A549 (cell line): ENCODE measurements at regions not wholly inside any gene's neighbourhood (a gene's known extent, or its start where the extent isn't known, plus 50 kb on each side); places are given as distances from the start of the nearest gene placed in this dataset.

Source experiments
- EHMT2 ChIP-seq: fragments of 200-600 bp; sonication (generic); IDR thresholded peaks from 2 replicates; pipeline ENCODE4 v1.6.1; 2016; ENCODE audit warnings: antibody characterized with exemption, low read depth, mild to moderate bottlenecking, moderate library complexity
- EP300 ChIP-seq, 2 experiments: fragments of >200 bp; sonication (Bioruptor Twin); formaldehyde crosslinking; IDR thresholded peaks; 2 replicates in 1 of 2; 3 replicates in 1 of 2; pipeline ENCODE4 v1.6.1; 2016 to 2017
- NR3C1 ChIP-seq: fragments of >200 bp; sonication (Bioruptor Twin); formaldehyde crosslinking; IDR thresholded peaks from 3 replicates; pipeline ENCODE4 v1.6.1; 2017
- RCOR1 ChIP-seq: fragments of 150-350 bp; IDR thresholded peaks from 2 replicates; pipeline ENCODE4 v1.6.1; 2014; ENCODE audit warnings: antibody characterized with exemption, low read length, low read depth
- RNF2 ChIP-seq: fragments of 200-600 bp; sonication (generic); IDR thresholded peaks from 2 replicates; pipeline ENCODE4 v1.6.1; 2016; ENCODE audit warnings: low read depth, mild to moderate bottlenecking, antibody characterized with exemption, moderate library complexity, borderline replicate concordance
- TF ChIP-seq, protein P1 (sequence below): fragments of 200-600 bp; sonication (generic); IDR thresholded peaks from 2 replicates; pipeline ENCODE4 v1.6.1; 2016; ENCODE audit warnings: antibody characterized with exemption, mild to moderate bottlenecking, moderate library complexity
- TF ChIP-seq, protein P2 (sequence below): fragments of >200 bp; sonication (Bioruptor Twin); formaldehyde crosslinking; IDR thresholded peaks from 3 replicates; pipeline ENCODE4 v1.5.1; 2016

DNA sequence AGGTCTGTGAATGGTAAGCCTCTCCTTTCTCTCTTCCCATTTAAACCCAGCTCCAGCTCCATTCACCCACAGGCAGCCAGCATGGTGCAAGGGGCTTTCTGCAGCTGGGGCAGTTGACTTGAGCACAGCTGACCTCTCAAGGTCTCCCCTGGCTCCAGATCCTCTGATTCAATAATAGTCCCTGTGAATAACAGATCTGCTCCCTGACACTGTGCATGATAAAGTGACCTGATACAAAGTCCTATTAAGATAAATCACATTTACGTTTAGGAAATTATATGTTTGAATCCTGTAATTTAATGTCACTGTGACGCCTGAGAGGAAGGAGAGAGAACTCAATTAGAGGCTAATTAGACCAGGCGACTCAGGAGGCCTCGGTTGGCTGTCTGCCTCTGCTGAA, 540.4 kb upstream of the CDH11 start:
- TF ChIP-seq, protein P1, sequence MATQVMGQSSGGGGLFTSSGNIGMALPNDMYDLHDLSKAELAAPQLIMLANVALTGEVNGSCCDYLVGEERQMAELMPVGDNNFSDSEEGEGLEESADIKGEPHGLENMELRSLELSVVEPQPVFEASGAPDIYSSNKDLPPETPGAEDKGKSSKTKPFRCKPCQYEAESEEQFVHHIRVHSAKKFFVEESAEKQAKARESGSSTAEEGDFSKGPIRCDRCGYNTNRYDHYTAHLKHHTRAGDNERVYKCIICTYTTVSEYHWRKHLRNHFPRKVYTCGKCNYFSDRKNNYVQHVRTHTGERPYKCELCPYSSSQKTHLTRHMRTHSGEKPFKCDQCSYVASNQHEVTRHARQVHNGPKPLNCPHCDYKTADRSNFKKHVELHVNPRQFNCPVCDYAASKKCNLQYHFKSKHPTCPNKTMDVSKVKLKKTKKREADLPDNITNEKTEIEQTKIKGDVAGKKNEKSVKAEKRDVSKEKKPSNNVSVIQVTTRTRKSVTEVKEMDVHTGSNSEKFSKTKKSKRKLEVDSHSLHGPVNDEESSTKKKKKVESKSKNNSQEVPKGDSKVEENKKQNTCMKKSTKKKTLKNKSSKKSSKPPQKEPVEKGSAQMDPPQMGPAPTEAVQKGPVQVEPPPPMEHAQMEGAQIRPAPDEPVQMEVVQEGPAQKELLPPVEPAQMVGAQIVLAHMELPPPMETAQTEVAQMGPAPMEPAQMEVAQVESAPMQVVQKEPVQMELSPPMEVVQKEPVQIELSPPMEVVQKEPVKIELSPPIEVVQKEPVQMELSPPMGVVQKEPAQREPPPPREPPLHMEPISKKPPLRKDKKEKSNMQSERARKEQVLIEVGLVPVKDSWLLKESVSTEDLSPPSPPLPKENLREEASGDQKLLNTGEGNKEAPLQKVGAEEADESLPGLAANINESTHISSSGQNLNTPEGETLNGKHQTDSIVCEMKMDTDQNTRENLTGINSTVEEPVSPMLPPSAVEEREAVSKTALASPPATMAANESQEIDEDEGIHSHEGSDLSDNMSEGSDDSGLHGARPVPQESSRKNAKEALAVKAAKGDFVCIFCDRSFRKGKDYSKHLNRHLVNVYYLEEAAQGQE = no peak
- no peak for TF ChIP-seq RCOR1
- no peak for TF ChIP-seq EHMT2
- TF ChIP-seq RNF2 = no peak
- TF ChIP-seq, protein P2, sequence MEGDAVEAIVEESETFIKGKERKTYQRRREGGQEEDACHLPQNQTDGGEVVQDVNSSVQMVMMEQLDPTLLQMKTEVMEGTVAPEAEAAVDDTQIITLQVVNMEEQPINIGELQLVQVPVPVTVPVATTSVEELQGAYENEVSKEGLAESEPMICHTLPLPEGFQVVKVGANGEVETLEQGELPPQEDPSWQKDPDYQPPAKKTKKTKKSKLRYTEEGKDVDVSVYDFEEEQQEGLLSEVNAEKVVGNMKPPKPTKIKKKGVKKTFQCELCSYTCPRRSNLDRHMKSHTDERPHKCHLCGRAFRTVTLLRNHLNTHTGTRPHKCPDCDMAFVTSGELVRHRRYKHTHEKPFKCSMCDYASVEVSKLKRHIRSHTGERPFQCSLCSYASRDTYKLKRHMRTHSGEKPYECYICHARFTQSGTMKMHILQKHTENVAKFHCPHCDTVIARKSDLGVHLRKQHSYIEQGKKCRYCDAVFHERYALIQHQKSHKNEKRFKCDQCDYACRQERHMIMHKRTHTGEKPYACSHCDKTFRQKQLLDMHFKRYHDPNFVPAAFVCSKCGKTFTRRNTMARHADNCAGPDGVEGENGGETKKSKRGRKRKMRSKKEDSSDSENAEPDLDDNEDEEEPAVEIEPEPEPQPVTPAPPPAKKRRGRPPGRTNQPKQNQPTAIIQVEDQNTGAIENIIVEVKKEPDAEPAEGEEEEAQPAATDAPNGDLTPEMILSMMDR = no peak
- TF ChIP-seq EP300 (IDR thresholded peaks at IDR 0.05) = no peak
- TF ChIP-seq NR3C1 = no peak
